ENCODE measurements at regions not wholly inside any gene's neighbourhood (a gene's known extent, or its start where the extent isn't known, plus 50 kb on each side); places are given as distances from the start of the nearest gene placed in this dataset.

DNA sequence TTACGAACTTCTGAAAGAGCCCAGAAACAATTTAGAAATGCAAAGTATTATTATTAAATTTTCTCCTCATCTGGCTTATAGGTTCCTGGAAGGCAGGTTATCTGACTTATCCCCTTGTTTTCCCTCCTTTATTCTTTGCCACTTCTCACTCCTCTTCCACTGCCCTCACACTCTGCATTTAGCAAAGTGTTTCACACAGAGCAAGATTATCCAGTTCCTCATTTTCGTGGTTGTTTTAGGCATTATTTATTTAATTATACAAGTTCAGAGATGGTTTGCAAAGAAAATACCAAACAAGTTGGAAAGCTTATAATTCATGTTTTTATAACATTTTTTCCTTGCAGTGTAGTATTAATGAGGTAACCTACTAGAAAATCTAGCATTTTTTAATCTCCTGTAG lies 544.9 kb downstream of the NSUN3 start:
- H3K4me3 ChIP-seq, result no peak overlapping the region
- no peak for ATAC-seq (ENCODE audit: insufficient number of reproducible peaks, low FRiP score, low read depth)
- TF ChIP-seq, protein P1, sequence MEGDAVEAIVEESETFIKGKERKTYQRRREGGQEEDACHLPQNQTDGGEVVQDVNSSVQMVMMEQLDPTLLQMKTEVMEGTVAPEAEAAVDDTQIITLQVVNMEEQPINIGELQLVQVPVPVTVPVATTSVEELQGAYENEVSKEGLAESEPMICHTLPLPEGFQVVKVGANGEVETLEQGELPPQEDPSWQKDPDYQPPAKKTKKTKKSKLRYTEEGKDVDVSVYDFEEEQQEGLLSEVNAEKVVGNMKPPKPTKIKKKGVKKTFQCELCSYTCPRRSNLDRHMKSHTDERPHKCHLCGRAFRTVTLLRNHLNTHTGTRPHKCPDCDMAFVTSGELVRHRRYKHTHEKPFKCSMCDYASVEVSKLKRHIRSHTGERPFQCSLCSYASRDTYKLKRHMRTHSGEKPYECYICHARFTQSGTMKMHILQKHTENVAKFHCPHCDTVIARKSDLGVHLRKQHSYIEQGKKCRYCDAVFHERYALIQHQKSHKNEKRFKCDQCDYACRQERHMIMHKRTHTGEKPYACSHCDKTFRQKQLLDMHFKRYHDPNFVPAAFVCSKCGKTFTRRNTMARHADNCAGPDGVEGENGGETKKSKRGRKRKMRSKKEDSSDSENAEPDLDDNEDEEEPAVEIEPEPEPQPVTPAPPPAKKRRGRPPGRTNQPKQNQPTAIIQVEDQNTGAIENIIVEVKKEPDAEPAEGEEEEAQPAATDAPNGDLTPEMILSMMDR (IDR thresholded peaks at IDR 0.05), result no peak
- no peak overlapping the region for H3K27ac ChIP-seq
- H3K4me1 ChIP-seq (ENCODE audit: control insufficient read depth in 1 of 2, low read depth in 2 of 2), result no peaks in the 10 kb centered on the region
- DNase-seq (ENCODE audit: low spot score), result no peak
- H3K9me3 ChIP-seq, result no peaks in the 10 kb centered on the region
- H3K36me3 ChIP-seq, result no peaks in the 10 kb centered on the region
- no peaks in the 10 kb centered on the region for H3K27me3 ChIP-seq (replicated peaks; ENCODE audit: insufficient read depth)

DNA sequence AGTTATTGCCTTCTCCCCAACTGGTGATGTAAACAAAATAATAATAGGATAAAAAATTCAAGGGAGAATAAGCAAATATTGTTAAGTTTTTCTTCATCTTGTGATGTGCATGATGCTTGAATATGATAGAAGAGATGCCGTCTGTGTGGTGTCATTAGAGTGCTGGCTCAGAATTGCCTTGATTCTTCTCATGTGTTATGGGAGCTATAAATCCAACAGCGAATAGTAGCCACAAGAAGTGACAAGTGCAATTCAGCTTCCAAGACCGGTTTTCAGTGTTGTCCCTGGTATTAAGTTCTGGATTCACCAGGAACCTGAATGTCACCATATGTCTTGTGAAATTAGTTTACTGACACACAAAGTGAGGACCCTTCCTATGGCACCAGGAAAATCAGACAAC lies 547.0 kb downstream of the NSUN3 start:
- DNase-seq (ENCODE audit: low spot score) (no peak), ATAC-seq (ENCODE audit: insufficient number of reproducible peaks, low FRiP score, low read depth) (no peak)
- Histone ChIP-seq H3K36me3 (no peaks in the 10 kb centered on the region), H3K4me3 (no peak overlapping the region), H3K4me1 (ENCODE audit: control insufficient read depth in 1 of 2, low read depth in 2 of 2) (no peaks in the 10 kb centered on the region), H3K27ac (no peak overlapping the region), H3K9me3 (no peaks in the 10 kb centered on the region), H3K27me3 (replicated peaks; ENCODE audit: insufficient read depth) (no peaks in the 10 kb centered on the region)
- TF ChIP-seq, protein P1 (IDR thresholded peaks at IDR 0.05), result no peak

DNA sequence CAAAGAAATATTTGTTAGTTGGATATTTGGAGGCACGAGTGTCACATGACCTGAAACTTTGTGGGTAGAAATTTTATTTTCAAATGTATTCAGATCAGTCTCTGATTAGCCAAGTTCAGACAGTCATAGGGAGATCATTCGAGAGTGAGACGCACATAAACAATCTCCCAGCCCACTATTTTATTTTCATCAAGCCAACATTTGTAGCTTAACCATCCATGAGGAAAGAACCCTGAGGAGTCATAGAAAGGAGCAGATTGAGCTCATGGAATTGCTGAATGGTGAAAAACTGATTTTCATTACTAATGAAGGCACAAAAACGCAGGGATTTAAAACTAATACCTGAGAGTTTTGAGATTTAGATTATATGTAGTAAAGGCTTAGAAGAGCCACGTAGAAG lies 548.7 kb downstream of the NSUN3 start:
- Histone ChIP-seq H3K27ac (no peak overlapping the region), H3K4me3 (no peak overlapping the region), H3K4me1 (ENCODE audit: control insufficient read depth in 1 of 2, low read depth in 2 of 2) (no peaks in the 10 kb centered on the region), H3K27me3 (replicated peaks; ENCODE audit: insufficient read depth) (no peaks in the 10 kb centered on the region), H3K36me3 (no peaks in the 10 kb centered on the region), H3K9me3 (no peaks in the 10 kb centered on the region)
- ATAC-seq (ENCODE audit: insufficient number of reproducible peaks, low FRiP score, low read depth) (no peak), DNase-seq (ENCODE audit: low spot score) (no peak)
- TF ChIP-seq, protein P1 (IDR thresholded peaks at IDR 0.05), result no peak

DNA sequence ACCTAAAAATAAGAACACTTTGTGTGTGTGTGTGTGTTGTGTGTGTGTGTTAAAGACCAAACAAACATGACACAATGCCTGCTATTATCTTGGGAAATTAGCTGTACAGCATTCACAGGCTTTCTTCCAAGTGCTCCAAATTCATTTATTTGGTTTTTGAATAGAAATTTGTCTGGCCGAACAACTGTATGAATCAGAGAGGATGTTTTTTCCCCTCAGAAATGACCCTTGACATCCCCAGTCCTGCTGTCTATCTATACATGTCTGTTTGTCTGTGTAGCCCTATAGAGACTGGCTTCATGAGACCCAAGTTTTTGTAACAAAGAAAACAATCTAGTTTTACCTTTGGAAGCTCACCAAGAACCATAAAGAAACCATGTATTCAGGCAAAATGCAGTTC lies 549.8 kb downstream of the NSUN3 start:
- no peak overlapping the region for H3K4me3 ChIP-seq
- H3K9me3 ChIP-seq, result no peaks in the 10 kb centered on the region
- H3K4me1 ChIP-seq (ENCODE audit: control insufficient read depth in 1 of 2, low read depth in 2 of 2), result no peaks in the 10 kb centered on the region
- ATAC-seq (ENCODE audit: insufficient number of reproducible peaks, low FRiP score, low read depth), result no peak
- no peaks in the 10 kb centered on the region for H3K36me3 ChIP-seq
- DNase-seq (ENCODE audit: low spot score), result no peak
- TF ChIP-seq, protein P1 (IDR thresholded peaks at IDR 0.05), result no peak
- no peak overlapping the region for H3K27ac ChIP-seq
- no peaks in the 10 kb centered on the region for H3K27me3 ChIP-seq (replicated peaks; ENCODE audit: insufficient read depth)

DNA sequence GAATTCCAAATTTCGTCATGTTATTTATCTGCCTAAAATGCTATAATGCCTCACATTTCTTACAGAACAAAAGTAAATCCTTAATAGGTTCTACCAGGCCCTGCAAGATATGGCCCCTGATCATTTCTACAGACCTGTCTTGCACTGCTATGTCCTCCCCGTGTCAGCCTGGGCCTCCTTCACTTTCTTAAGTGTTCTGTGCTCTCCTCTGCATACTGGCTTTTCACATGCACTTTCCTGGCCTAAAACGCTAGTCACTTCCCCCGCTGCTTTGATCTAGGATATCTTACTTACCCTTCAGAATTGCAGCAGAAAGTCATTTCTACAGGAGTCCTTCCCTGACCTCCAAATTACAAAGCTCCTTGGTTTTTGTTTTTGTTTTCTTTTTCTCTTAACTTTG lies 551.3 kb downstream of the NSUN3 start:
- no peak for ATAC-seq (ENCODE audit: insufficient number of reproducible peaks, low FRiP score, low read depth)
- Histone ChIP-seq H3K4me3 (no peak overlapping the region), H3K4me1 (ENCODE audit: control insufficient read depth in 1 of 2, low read depth in 2 of 2) (no peaks in the 10 kb centered on the region), H3K27ac (no peak overlapping the region), H3K36me3 (no peaks in the 10 kb centered on the region), H3K27me3 (replicated peaks; ENCODE audit: insufficient read depth) (no peaks in the 10 kb centered on the region), H3K9me3 (no peaks in the 10 kb centered on the region)
- TF ChIP-seq, protein P1 (IDR thresholded peaks at IDR 0.05), result no peak
- no peak for DNase-seq (ENCODE audit: low spot score)
